ENCODE measurements at regions not wholly inside any gene's neighbourhood (a gene's known extent, or its start where the extent isn't known, plus 50 kb on each side); places are given as distances from the start of the nearest gene placed in this dataset.
"Not testable (repeated sequence)": the region's sequence is repeated elsewhere in the genome, so short reads cannot be mapped to it uniquely, and the experiment has no call there.

DNA sequence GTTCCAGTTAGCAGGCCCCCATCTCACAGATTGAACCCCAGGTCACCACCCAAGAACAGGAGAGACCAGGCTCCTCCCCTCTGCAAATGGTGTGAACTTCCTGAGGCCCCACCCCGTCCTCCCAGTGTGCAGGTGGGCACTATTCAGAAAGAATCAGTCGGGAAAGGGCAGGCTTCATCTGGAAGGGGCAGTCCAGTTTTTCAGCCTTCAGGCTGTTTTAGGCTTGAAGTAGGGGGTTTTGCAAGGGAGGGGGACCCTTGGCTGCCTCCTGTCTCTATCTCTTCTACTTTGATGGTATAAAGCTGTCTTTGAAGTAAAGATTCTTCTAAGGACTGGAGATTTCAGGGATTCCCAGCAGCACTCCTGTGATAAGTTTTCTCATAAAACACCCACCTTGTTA, 267.6 kb downstream of the RND3 start:
- DNase-seq (ENCODE audit: low spot score) (no peak), FAIRE-seq (no peak)

DNA sequence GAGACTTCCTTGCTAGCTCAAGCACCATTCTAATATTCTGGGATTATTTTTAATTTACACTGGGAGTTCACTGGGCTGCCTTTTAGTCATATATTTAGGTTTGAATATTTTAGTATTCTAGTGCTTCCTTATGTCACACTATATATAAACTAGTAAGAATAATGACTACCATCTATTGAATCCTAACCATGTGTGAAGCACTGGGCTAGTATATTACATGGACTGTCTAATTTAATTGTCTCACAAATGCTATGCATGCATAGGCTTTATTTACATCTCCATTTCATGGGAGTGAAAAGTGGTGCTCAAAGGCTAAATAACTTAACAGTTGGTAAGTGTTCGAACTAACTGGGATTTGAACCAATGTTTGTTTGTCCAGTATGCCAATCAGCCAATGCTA, 272.4 kb downstream of the RND3 start:
- DNase-seq (ENCODE audit: low spot score) (no peak), FAIRE-seq (no peak)

DNA sequence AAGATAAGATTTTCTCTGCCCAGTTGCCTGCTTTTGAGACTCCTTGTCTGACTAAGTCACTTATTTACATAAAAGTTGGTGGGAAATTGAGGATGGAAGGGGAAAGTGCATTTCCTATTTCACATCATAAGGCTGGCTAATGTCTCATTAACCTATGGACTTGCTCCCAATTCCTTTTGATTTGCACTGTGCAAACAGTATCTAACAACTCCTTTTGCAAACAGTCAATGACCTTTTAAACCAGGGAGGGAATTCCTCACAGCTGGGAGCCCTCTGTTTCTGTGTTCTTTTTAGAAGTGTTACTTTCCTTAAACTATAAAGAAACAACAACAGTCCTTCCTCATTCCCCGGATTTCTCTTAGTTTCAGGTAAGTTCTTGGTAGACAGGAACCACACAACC, 272.8 kb downstream of the RND3 start:
- FAIRE-seq (no peak), DNase-seq (ENCODE audit: low spot score) (no peak)

DNA sequence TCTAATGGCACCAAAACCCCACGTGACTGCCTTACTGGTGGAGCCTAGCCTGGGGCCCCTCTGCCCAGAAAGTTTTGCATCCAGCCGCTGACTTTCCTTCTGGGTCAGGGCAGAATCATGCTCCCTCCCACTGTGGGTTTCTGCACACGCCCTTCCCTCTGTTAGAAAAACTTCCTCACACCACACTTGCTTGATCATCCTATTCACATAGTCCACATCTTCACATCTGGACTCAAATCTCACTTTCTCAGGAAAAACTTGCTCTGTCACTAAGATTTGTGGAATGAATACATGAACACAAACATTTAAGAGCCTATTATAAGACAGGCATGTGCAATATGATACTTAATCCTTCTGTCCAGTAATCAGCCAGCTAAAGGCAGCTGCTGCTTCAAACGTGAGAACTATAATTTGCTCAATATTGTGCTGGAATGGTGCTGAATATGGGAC, 274.7 kb downstream of the RND3 start:
- no peak for DNase-seq (ENCODE audit: low spot score)
- no peak for FAIRE-seq

DNA sequence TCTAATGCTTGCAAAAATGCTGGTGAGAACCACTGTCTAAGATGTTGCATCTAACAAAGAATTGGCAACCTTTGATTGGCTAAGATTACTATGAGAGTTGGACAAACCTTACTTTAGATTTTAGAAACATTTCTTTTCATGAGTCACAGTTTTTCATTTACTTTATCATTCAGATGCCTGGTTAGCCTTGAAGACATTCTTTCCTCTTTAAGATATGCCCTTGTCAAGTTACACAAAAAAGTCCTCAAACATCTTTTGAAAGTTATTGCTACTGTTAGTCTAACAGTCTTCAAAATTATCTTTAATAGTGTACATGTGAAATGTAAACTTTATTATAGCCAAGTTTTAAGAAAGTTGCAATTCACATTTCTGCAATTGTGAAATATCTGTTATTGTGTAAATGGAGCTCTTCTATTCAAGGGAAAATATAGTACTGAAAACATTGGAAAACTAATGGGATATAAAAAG, 276.3 kb downstream of the RND3 start:
- FAIRE-seq (no peak), DNase-seq (ENCODE audit: low spot score) (no peak)

DNA sequence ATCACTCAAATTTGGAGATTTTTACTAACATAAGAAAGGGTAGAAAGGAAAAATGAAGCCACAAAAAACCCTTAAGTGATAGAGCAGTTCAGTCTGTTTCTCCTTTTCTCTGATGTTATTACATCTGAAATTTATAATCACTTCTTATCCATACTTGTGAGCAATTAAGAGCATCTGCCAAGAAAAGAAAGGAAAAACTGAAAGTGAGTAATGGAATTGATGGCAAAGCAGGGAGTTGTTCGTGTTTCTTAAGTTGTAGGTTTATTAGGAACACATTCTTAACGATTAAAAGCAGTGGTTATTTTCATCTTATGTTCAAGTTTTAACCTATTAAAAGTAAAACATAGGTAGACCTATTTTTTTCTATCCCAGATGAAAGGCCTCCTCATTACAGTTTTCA, 277.7 kb downstream of the RND3 start:
- no peak for FAIRE-seq

DNA sequence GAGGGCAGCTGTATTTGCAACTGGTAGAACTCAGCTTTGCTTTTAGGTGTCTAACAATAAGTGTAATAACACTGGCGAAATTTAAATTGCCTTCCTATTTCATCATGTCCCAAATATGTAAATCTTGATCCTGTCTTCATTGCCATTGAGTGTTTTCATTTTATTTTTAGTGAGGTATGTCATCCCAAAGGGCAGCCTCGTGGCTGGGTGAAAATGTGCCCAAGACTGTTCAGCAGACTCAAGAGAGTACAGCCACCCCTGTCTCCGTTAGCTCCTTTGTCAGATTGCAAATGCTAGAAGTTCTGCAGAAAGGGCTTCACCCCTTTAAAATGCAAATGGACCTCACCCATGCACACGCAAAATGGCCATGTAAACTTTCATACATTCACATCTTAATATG, 278.8 kb downstream of the RND3 start:
- no peak for FAIRE-seq
- no peak for DNase-seq (ENCODE audit: low spot score)

More for the DNA sequence above, 277.7 kb downstream of the RND3 start:
- DNase-seq (ENCODE audit: low spot score) = no peak

DNA sequence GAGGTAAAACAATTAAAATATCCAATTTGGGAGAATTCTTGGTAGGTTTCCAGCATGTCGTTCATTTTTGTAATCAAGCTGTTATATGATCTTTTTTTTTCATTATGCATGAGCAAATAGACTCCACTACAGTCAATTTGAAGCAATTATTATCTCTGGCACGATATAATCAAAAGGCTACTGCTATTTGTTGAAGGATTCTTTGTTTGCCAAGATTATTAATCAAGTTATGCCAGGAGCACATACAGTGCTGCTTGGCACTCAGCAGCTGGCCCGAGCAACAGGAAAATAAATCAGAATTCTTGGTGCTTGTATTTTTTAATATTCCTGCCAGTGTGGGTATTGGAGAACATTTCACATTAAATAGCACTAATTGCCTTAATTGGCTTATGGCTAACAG, 279.5 kb downstream of the RND3 start:
- no peak for FAIRE-seq
- DNase-seq (ENCODE audit: low spot score) = no peak

DNA sequence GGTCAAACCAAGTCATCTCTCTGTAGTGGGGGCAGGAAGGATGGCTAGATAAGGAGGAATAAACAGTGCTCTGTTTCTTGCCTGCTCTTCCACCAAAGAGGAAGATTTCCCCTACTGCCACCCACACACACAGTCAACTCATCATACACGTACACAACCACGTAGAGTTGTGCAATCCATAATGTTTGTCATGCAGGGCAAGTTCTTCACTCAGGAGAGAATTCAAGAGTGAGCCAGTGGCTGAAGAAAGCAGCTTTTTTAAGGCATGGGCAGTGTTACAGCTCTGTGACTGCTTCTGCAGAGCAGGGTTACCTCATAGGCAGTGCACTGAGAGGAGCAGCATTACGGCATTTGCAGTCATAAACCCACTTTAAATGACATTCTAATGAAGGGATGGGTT, 283.0 kb downstream of the RND3 start:
- FAIRE-seq (no peak), DNase-seq (ENCODE audit: low spot score) (no peak)

DNA sequence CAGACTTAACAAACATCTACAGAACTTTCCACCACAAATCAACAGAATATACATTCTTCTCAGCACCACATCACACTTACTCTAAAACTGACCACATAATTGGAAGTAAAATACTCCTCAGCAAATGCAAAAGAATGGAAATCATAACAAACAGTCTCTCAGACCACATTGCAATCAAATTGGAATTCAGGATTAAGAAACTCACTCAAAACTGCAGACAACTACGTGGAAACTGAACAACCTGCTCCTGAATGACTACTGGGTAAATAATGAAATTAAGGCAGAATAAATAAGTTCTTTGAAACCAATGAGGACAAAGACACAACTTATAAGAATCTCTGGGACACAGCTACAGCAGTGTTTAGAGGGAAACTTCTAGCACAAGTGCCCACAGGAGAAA, 292.7 kb downstream of the RND3 start:
- not testable (repeated sequence) for FAIRE-seq; DNase-seq (ENCODE audit: low spot score)

DNA sequence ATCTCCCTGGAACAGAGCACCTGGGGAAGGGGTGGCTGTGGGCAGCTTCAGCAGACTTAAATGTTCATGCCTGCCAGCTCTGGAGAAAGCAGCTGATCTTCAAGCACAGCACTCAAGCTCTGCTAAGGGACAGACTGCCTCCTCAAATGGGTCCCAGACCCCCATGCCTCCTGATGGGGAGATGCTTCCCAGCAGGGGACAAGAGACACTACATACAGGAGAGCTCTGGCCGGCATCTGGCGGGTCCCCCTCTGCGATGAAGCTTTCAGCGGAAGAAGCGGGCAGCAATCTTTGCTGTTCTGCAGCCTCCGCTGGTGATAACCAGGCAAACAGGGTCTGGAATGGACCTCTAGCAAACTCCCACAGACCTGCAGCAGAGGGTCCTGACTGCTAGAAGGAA, 294.8 kb downstream of the RND3 start:
- DNase-seq (ENCODE audit: low spot score) (no peak), FAIRE-seq (no peak)

DNA sequence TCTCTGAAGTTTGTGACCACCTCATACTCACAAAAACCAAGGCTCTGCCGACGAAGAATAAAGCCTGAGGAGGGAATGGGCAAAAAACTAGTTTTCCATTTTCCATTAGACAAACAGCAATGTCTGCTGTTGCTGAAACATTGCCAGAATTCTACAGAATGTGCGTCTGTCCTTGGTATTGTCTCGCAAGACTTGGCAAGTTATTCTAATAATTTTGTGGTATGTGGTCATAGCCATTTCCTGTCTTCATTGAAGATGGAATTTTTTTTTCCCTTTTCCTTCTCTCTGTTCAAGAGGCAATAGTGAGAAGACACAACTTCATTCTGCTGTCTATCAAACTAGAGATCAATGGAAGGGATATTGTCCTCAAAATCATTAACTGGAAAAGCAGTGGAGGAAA, 296.1 kb downstream of the RND3 start:
- FAIRE-seq = peak; percentile 78
- DNase-seq (ENCODE audit: low spot score) = peak; percentile 64

DNA sequence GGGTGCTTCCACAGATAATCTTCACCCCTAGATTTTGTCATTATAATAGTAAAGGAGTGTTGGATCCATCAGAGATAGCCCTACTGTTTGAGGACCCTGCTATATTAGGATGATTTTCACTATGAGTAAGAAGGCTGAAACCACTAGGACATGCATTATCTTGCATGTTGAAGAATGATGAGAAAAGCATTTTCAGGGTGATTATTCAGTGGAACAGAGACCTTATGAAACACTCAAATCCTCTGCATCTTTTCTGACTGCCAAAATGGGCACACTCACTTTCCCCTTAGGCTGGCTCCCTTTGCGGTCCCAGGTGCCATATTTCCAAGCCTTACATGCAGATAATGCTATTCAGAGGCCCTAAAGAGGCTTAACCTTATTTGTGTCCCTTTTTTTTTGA, 296.9 kb downstream of the RND3 start:
- FAIRE-seq = no peak
- no peak for DNase-seq (ENCODE audit: low spot score)

DNA sequence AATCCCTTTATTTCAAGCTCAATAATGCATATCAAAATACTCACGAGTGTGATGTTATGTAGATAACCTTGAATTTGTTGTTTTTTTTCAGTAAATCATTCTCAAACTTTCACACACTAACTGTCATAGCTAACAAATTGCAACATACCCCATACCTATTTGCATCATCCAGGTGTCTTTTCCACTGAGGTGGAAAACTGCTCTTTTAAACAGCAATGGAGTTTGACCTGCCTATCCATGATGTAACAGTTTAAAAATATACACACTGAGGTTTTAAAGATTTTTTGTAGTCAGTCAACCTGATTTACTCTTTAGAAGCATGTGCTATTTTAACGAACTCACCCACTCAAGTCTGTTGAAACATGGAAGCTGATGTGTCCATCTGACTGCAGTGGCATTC, 298.7 kb downstream of the RND3 start:
- FAIRE-seq (no peak), DNase-seq (ENCODE audit: low spot score) (no peak)

DNA sequence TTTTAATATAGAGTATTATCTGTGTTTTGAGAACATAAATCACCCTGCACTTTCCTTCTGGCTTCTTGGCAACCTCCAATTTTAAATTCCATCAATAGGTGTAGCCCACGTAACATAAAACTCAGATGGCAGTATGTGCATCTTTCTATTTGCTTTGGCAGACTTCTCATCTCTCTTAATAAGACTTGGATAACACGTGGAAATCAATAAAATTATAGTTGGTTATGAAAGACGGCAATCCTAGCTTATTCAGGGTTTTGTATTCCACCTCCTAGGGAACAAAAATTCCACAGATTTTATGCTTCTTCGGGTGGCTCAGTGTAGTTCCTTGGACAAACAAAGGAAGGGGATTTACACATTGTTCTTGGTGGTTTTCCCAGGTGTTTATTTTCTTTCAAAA, 299.3 kb downstream of the RND3 start:
- FAIRE-seq = no peak
- no peak for DNase-seq (ENCODE audit: low spot score)

DNA sequence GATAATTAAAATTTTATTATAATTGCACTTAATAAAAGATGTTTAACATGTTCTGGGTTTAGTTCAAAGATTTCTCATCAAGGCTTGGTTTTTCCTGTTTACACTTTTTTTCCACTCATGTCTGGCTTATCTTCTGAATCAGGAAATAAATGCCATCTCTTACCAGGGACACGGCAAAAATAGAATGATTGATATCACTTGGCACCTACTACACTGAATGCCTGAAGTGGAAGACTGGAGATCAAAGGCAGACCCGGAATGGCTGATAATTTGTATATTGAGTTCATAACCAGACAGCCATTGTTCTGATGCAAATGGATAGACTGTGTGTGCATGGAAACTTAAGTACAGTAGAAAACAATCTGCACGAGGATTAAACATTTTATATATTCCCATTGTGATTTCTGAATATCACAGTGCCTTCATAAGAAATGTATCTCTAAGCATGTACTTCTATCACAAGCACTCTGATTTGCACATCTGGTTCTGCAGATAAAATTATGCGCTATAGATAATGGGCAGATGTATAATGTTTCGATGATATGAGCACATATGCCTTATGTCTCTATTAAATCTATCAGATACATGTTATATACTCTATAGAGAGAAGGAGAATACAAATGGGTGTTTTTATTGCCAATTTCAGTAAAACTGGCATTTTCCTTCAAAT, 304.8 kb downstream of the RND3 start:
- DNase-seq (ENCODE audit: low spot score) (no peak), FAIRE-seq (no peak)

DNA sequence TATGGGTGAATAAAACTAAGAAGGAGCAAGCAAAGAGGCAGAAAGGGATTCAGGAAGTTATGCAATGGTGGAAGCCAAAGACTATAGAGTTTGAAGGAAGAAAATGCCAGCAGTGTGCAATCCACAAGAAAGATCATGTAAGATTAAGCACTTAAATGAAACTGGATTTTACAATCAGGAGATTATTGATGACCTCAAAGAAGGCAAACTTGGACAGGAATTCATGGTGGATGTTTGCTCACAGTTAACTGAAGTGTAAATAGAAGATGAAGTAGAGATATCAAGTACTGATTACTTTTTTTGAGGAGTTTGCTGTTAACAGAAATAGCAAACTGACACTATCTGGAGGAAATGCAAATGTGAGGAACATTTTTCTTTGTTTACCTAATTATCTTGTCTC, 308.9 kb downstream of the RND3 start:
- FAIRE-seq (no peak), DNase-seq (ENCODE audit: low spot score) (no peak)

DNA sequence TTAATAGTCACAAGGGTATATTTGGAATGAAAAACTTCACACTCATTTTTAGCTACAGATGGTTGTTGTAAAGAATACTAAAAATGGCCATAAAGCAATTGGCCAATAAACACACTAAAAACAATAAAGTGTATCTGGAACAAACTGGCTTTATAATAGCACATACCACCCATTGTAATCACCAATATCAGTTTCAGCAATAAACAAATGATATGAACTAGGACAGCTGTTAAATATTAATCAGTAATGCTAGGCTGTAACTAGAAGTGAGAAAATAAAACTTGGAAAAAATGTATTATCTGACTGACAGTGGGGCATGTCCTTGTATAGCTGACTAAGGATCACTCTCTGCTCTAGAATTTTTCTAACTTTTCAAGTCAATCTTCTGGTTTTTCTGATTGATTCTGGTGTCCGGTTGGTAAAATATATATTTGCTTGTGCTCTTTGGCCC, 312.5 kb downstream of the RND3 start:
- DNase-seq (ENCODE audit: low spot score) (no peak), FAIRE-seq (no peak)

DNA sequence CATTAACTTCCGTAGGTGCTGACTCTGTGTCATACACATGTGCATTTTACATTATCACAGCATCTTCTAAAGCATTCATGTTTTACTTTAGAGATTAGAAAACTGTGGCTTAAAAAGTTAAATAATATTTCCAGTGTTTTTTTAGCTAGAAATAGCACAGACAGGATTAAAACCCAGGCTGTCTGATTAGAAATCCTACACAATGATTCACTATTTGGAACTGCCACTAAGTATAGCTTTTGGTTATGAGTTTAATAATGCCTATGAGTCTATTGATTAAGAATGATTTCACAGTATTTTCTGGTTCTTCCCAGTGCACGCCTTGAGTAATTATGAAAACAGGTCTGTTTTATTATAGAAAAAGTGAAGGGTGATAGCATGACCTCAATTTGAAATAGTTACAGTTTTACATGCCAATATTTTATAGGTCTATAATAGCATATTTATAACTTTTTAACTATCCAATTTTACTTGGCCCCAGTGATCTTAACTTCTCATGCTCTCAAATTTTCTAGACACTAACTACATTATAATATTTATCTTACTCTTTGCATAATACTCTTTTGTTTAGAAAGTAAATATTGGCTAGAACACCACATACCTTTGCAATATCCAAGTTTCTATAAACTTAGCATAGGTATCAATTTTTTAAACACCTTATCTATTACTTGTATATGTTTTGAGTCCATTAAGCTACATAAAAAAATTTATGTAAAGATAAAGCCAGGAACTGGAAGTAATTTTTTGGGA, 313.2 kb downstream of the RND3 start:
- FAIRE-seq = no peak

DNA sequence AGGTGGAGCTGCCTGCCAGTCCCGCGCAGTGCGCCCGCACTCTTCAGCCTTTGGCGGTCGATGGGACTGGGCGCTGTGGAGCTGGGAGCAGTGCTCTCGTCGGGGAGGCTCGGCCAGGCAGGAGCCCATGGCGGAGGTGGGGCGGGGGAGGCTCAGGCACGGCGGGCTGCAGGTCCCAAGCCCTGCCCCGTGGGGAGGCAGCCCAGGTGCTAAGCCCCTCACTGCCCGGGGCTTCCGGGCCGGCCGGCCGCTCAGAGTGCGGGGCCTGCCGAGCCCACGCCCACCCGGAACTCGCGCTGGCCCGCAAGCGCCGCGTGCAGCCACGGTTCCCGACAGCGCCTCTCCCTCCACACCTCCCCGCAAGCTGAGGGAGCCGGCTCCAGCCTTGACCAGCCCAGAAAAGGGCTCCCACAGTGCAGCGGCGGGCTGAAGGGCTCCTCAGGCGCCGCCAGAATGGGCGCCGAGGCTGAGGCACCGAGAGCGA, 316.4 kb downstream of the RND3 start:
- FAIRE-seq (no peak), DNase-seq (ENCODE audit: low spot score) (no peak)

More for the DNA sequence above, 313.2 kb downstream of the RND3 start:
- no peak for DNase-seq (ENCODE audit: low spot score)

DNA sequence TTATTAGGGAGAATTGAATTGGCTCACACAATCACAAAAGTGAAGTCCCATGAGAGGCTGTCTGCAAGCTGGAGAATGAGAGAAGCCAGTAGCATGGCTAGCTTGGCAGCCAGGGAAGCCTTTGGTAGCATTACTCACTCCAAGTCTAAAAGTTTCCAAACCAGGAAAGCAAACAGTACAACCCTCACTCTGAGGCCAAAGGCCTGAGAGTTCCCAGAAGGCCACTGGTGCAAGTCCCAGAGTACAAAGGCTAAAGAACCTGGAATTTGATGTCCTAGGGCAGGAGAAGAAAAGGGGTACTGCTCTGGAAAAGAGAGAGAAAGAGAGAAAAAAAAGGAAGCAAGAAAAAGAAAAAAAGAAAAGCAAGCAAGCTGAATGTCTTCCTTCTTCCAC, 318.2 kb downstream of the RND3 start:
- DNase-seq (ENCODE audit: low spot score) (peak; percentile 33), FAIRE-seq (no peak)

DNA sequence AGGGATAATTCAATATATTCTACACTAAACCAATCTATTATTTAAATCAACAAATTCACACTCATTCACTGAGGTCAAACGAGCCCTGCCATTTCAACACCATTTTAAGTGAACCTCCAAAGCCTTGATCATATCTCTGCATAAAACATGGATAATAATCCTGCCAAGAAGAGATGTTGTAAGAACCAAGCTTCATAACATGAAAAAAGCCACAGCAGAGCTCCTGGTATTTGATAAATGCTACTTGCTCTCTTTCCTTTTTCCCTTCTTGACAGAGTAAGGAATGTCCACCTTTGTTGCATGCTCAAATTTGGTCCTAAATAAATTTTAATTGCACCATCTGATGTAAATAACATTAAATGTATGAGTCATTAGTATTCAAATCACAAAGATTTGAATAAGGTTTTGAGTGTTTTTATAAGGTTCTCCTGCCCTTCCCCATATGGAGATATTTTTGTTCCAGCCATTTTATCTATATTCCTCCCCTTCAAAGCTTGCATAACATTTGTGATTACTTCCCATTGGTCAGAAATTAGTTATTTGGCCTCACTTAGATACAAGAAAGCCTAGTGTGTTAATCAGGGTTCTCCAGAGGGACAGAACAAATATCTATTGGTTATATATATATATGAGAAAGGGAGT, 318.8 kb downstream of the RND3 start:
- no peak for DNase-seq (ENCODE audit: low spot score)
- no peak for FAIRE-seq
